A673 (cell line): ENCODE measurements at regions not wholly inside any gene's neighbourhood (a gene's known extent, or its start where the extent isn't known, plus 50 kb on each side); places are given as distances from the start of the nearest gene placed in this dataset.

Source experiments
- BruUV-seq: library from RNA; stranded (reverse); fragments of 400-500 nt; replicated peaks from 2 replicates; lab custom pipeline; 2021; lab: Mats Ljungman, UMichigan
- CTCF ChIA-PET: fragments of 300-600 bp; sonication (Branson Sonifier 250); formaldehyde crosslinking; loops from one replicate; lab custom pipeline; 2022; ENCODE audit warnings: antibody characterized with exemption; lab: Charles Lee
- POLR2A ChIA-PET: fragments of 300-600 bp; sonication (Branson Sonifier 250); formaldehyde crosslinking; loops from one replicate; lab custom pipeline; 2022; ENCODE audit warnings: antibody characterized with exemption; ENCODE audit not compliant: low non-redundant PET; lab: Charles Lee
- DNase-seq: peaks from one replicate; pipeline ENCODE4 v3.0.0-alpha.2; 2015; ENCODE audit warnings: low spot score
- H3K27ac ChIP-seq: fragments of 200-600 bp; sonication (generic); 2 replicates; pipeline ENCODE4 v1.5.1; 2016; ENCODE audit warnings: mixed run types, low read depth, mild to moderate bottlenecking, mixed read lengths, antibody characterized with exemption, low read length; ENCODE audit not compliant: poor library complexity, severe bottlenecking
- H3K27me3 ChIP-seq: fragments of 200-600 bp; sonication (generic); replicated peaks from 2 replicates; pipeline ENCODE4 v1.6.1; 2017; ENCODE audit warnings: mixed run types, low read depth, mild to moderate bottlenecking, mixed read lengths, antibody characterized with exemption, low read length; ENCODE audit not compliant: insufficient read depth, poor library complexity
- H3K36me3 ChIP-seq: fragments of 200-600 bp; sonication (generic); 2 replicates; pipeline ENCODE4 v1.6.1; 2016; ENCODE audit warnings: mixed run types, mild to moderate bottlenecking, mixed read lengths, antibody characterized with exemption, low read length; ENCODE audit not compliant: insufficient read depth, poor library complexity, severe bottlenecking
- H3K4me1 ChIP-seq: fragments of 200-600 bp; sonication (generic); 2 replicates; pipeline ENCODE4 v1.6.1; 2017; ENCODE audit warnings: mixed run types, mild to moderate bottlenecking, mixed read lengths, antibody characterized with exemption, low read length; ENCODE audit not compliant: insufficient read depth, poor library complexity, severe bottlenecking
- H3K4me3 ChIP-seq: fragments of 200-600 bp; sonication (generic); 2 replicates; pipeline ENCODE4 v1.5.1; 2016; ENCODE audit warnings: low read depth, mixed run types, mild to moderate bottlenecking, mixed read lengths, low read length; ENCODE audit not compliant: poor library complexity, severe bottlenecking
- H3K9me3 ChIP-seq: fragments of 200-600 bp; sonication (generic); 2 replicates; pipeline ENCODE4 v1.6.1; 2016; ENCODE audit warnings: mixed run types, low read depth, mild to moderate bottlenecking, mixed read lengths, antibody characterized with exemption, low read length; ENCODE audit not compliant: poor library complexity, severe bottlenecking
- CTCF ChIP-seq: fragments of 300-800, 200-600 bp; sonication (generic); conservative IDR thresholded peaks from 2 replicates; pipeline ENCODE4 v1.5.1; 2017; ENCODE audit warnings: low read depth, mild to moderate bottlenecking, antibody characterized with exemption, low read length, moderate library complexity, mixed read lengths
- EZH2 ChIP-seq: fragments of 200-600 bp; sonication (generic); IDR thresholded peaks from 2 replicates; pipeline ENCODE4 v1.6.1; 2017; ENCODE audit warnings: borderline replicate concordance, low read depth, mild to moderate bottlenecking, mixed read lengths, antibody characterized with exemption, low read length; ENCODE audit not compliant: poor library complexity, severe bottlenecking
- intact Hi-C: fragments of 100-400 bp; cut with micrococcal nuclease; formaldehyde crosslinking; loops from one replicate; pipeline ENCODE4 v1.10.0; 2022; ENCODE audit not compliant: unreplicated experiment

GRCh38 chrX:40167233-40167849 is 69.6 kb upstream of the BCOR start:
- H3K27ac ChIP-seq, result peak overlapping the region; percentile 82
- POLR2A ChIA-PET, result no interaction called here
- peaks cover 43% of the 10 kb centered on the region for H3K4me1 ChIP-seq
- H3K36me3 ChIP-seq, result no peaks in the 10 kb centered on the region
- no peak for TF ChIP-seq EZH2
- TF ChIP-seq CTCF, result no peak
- intact Hi-C loops, result no loop called here
- no peaks in the 10 kb centered on the region for H3K9me3 ChIP-seq
- CTCF ChIA-PET, result no interaction called here
- no peak overlapping the region for H3K4me3 ChIP-seq
- no peak for DNase-seq
- no TSS peak for BruUV-seq
- H3K27me3 ChIP-seq, result no peaks in the 10 kb centered on the region

GRCh38 chrX:40166582-40166981 is 68.8 kb upstream of the BCOR start:
- Histone ChIP-seq H3K36me3 (no peaks in the 10 kb centered on the region), H3K9me3 (no peaks in the 10 kb centered on the region), H3K4me3 (no peak overlapping the region), H3K4me1 (peaks cover 42% of the 10 kb centered on the region), H3K27ac (peak overlapping the region; percentile 33), H3K27me3 (no peaks in the 10 kb centered on the region)
- DNase-seq, result peak; percentile 75
- intact Hi-C loops, result no loop called here
- POLR2A ChIA-PET, result no interaction called here
- CTCF ChIA-PET, result interaction anchor here (0.6 kb wide), 1 partner anchor 21 kb away, joined by 4 read pairs; no protein-coding TSS in a partner anchor
- BruUV-seq, result no TSS peak
- TF ChIP-seq EZH2, result no peak
- TF ChIP-seq CTCF, result no peak

DNA sequence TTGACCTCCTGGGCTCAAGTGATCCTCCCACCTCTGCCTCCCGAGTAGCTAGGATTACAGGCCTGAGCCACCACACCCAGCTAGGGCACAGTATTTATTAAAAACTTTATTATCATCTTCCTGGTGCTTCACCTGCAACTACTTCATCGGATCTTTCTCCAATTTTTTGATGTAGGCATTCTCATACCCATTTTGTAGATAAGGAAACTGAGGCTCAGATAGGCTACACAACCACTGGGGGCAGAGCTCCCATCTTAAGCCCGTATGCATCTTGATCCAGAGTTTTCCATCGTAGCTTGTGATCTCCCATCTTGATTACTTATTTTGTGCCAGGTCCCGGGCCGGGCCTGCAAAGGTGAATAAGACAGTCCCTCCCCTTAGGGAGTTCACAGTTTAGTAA is 68.1 kb upstream of the BCOR start:
- ChIA-PET POLR2A (no interaction called here), CTCF (interaction anchor here (0.6 kb wide), 1 partner anchor 21 kb away, joined by 4 read pairs; no protein-coding TSS in a partner anchor)
- Histone ChIP-seq H3K4me3 (no peak overlapping the region), H3K9me3 (no peaks in the 10 kb centered on the region), H3K4me1 (peaks cover 40% of the 10 kb centered on the region), H3K27ac (no peak overlapping the region), H3K36me3 (no peaks in the 10 kb centered on the region), H3K27me3 (no peaks in the 10 kb centered on the region)
- no peak for DNase-seq
- TF ChIP-seq CTCF, result no peak
- no peak for TF ChIP-seq EZH2
- intact Hi-C loops, result no loop called here
- BruUV-seq, result no TSS peak
